ENCODE measurements at regions not wholly inside any gene's neighbourhood (a gene's known extent, or its start where the extent isn't known, plus 50 kb on each side); places are given as distances from the start of the nearest gene placed in this dataset.

GRCh38 chr4:3384771-3385710 is 56.7 kb upstream of the HGFAC start:
- TF ChIP-seq SPI1 (IDR thresholded peaks at IDR 0.05; ENCODE audit: borderline replicate concordance, low read depth) (peak; percentile 34; the same call in 1 of the 2 replicates), POLR2AphosphoS5 (IDR thresholded peaks at IDR 0.05; ENCODE audit: low read depth) (no peak)
- Histone ChIP-seq H3K4me3 (replicated peaks; ENCODE audit: insufficient read depth, low read length) (no peak overlapping the region), H3K27ac (replicated peaks) (peak overlapping the region; percentile 70), H3K27me3 (ENCODE audit: insufficient read depth, poor library complexity, severe bottlenecking) (no peaks in the 10 kb centered on the region)
- peak; percentile 37 to 56 for DNase-seq (ENCODE audit: low read depth in 1 of 2, low spot score in 1 of 2)

DNA sequence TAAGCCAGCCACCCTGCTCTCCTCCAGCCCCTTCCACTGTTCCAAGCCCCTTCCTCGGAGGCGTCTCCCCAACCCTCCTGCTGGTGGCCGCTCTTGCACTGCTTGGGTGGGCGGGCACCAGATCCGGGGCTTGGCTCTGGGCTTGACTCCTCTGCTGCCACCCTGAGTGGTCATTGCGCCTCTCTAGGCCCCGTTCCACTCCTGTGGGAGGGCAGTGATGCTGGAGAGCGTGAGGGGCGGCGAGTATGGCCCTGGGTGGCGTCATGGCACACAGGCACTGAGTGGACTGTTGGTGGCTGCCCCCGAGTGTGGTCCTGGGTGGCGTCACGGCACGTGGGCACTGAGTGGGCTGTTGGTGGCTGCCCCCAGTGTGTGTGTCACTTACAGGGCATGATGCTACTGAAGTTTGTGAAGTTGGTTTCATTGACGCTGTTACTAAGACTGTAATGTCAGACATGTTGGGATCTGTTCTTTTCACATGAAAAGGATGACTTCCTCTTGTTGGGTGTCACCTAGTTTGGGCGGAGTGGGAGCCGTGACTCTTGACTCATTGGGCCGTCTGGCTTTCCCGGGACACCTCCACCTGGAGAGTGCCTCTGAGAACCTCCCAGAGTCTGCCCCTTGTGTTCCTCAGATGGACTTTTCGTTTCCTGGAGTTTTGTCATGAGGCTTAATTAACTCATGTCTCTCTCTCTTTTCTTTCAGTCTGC is 55.9 kb upstream of the HGFAC start:
- peak overlapping the region; percentile 70 for H3K27ac ChIP-seq (replicated peaks)
- no peak for DNase-seq (ENCODE audit: low read depth in 1 of 2, low spot score in 1 of 2)
- no peak overlapping the region for H3K4me3 ChIP-seq (replicated peaks; ENCODE audit: insufficient read depth, low read length)
- TF ChIP-seq POLR2AphosphoS5 (IDR thresholded peaks at IDR 0.05; ENCODE audit: low read depth) (no peak), REST (IDR thresholded peaks at IDR 0.05; ENCODE audit: insufficient replicate concordance, low read depth) (no peak), SPI1 (IDR thresholded peaks at IDR 0.05; ENCODE audit: borderline replicate concordance, low read depth) (0 out of 2 replicates have a peak, but pooled peaks have one; percentile 6), GABPA (IDR thresholded peaks at IDR 0.05; ENCODE audit: low read depth) (no peak)
- TF ChIP-seq, protein P1, sequence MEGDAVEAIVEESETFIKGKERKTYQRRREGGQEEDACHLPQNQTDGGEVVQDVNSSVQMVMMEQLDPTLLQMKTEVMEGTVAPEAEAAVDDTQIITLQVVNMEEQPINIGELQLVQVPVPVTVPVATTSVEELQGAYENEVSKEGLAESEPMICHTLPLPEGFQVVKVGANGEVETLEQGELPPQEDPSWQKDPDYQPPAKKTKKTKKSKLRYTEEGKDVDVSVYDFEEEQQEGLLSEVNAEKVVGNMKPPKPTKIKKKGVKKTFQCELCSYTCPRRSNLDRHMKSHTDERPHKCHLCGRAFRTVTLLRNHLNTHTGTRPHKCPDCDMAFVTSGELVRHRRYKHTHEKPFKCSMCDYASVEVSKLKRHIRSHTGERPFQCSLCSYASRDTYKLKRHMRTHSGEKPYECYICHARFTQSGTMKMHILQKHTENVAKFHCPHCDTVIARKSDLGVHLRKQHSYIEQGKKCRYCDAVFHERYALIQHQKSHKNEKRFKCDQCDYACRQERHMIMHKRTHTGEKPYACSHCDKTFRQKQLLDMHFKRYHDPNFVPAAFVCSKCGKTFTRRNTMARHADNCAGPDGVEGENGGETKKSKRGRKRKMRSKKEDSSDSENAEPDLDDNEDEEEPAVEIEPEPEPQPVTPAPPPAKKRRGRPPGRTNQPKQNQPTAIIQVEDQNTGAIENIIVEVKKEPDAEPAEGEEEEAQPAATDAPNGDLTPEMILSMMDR (IDR thresholded peaks at IDR 0.05; ENCODE audit: insufficient read depth, low read length): no peak
- H3K27me3 ChIP-seq (ENCODE audit: insufficient read depth, poor library complexity, severe bottlenecking): no peaks in the 10 kb centered on the region

- no peak overlapping the region for H3K27ac ChIP-seq (replicated peaks)
- no peak for DNase-seq (ENCODE audit: low read depth in 1 of 2, low spot score in 1 of 2)
- no peak overlapping the region for H3K4me3 ChIP-seq (replicated peaks; ENCODE audit: insufficient read depth, low read length)
- no peaks in the 10 kb centered on the region for H3K27me3 ChIP-seq (ENCODE audit: insufficient read depth, poor library complexity, severe bottlenecking)
- no peak for TF ChIP-seq REST (IDR thresholded peaks at IDR 0.05; ENCODE audit: insufficient replicate concordance, low read depth)
Observed at GRCh38 chr4:3386526-3386925, 55.2 kb upstream of the HGFAC start.

- Histone ChIP-seq H3K27ac (replicated peaks) (peak overlapping the region; percentile 74), H3K27me3 (ENCODE audit: insufficient read depth, poor library complexity, severe bottlenecking) (no peaks in the 10 kb centered on the region), H3K4me3 (replicated peaks; ENCODE audit: insufficient read depth, low read length) (peak overlapping the region; percentile 12; the same call in 1 of the 2 replicates)
- peak; percentile 62; the same call in 1 of the 2 replicates for TF ChIP-seq SPI1 (IDR thresholded peaks at IDR 0.05; ENCODE audit: borderline replicate concordance, low read depth)
- no peak for TF ChIP-seq GABPA (IDR thresholded peaks at IDR 0.05; ENCODE audit: low read depth)
- no peak for DNase-seq (ENCODE audit: low read depth in 1 of 2, low spot score in 1 of 2)
Observed at GRCh38 chr4:3387154-3387942, 54.4 kb upstream of the HGFAC start.

Measured in HL-60 (cell line).